Activated CD4-positive, alpha-beta memory T cell treated with anti-CD3 and anti-CD28 coated beads for 36 hours (primary cell): ENCODE measurements at regions not wholly inside any gene's neighbourhood (a gene's known extent, or its start where the extent isn't known, plus 50 kb on each side); places are given as distances from the start of the nearest gene placed in this dataset.

ENCODE experiments used
- CTCF ChIA-PET: fragments of 350-600 bp; sonication (Branson Sonifier 250); formaldehyde crosslinking; loops from one replicate; lab custom pipeline; 2021; ENCODE audit warnings: antibody characterized with exemption, inconsistent platforms; lab: Charles Lee
- POLR2A ChIA-PET: fragments of 350-600 bp; sonication (Branson Sonifier 250); formaldehyde crosslinking; loops from one replicate; lab custom pipeline; 2021; ENCODE audit warnings: antibody characterized with exemption; lab: Charles Lee
- DNase-seq: peaks from one replicate; pipeline ENCODE4 v3.0.0-alpha.2; 2020
- H3K27ac Mint-ChIP-seq: one replicate; pipeline ENCODE4 v1.8.0; 2021; ENCODE audit warnings: mixed read lengths
- H3K27me3 Mint-ChIP-seq: one replicate; pipeline ENCODE4 v1.8.0; 2021; ENCODE audit warnings: mixed read lengths
- H3K36me3 Mint-ChIP-seq: one replicate; pipeline ENCODE4 v1.8.0; 2021; ENCODE audit warnings: mixed read lengths
- H3K4me1 Mint-ChIP-seq: one replicate; pipeline ENCODE4 v1.8.0; 2021; ENCODE audit warnings: low read depth, mixed read lengths
- H3K4me3 Mint-ChIP-seq: one replicate; pipeline ENCODE4 v1.8.0; 2021; ENCODE audit warnings: mild to moderate bottlenecking, mixed read lengths
- H3K9me3 Mint-ChIP-seq: one replicate; pipeline ENCODE4 v1.8.0; 2021; ENCODE audit warnings: mixed read lengths
- intact Hi-C: fragments of 100-400 bp; cut with micrococcal nuclease; formaldehyde crosslinking; loops from one replicate; pipeline ENCODE4 v1.15.1; 2023

DNA sequence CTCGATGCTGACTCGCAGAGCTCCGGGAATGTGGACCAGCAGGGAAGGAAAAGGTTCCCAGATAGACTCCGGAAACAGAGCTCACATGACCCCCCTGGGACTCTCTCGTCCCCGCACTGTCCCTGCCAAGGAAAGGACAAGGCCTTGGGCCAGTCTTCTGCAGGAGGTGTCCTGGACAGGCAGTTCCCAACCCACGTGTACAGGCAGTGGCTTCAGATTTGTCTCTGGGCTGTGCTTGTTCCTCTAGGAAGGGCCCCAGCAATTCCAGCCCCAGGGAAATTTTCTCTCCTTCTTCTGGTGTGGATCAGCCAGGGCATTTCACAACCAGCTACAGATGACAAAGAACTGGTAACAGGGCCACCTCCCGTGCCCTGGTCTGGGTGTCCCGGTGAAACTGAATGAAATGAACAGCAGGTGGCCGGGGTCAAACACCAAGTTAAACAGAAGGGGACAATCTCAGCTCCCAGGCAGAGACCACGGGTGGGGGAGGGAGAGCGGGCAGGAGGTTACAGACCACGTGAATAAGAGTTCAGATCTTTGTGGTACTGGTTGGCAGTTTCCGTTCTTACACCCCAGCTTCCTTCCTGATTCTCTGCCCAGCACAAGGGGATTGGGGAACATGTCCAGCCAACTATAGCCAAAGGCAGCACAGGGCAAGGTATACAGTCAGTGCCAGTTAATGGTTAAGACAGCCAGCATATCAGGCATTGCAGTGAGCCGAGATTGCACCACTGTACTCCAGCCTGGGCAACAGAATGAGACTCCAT, 52.2 kb upstream of the CAB39 start:
- H3K4me1 Mint-ChIP-seq, result peaks cover 94% of the 10 kb centered on the region
- ChIA-PET POLR2A (interaction anchor here (1.2 to 6.9 kb wide), 6 partner anchors 8 to 134 kb away, joined by 3 to 78 read pairs (median 13); partner anchors contain the start of gene CAB39), CTCF (interaction anchor here (0.8 to 5.0 kb wide), 6 partner anchors 8 to 137 kb away, joined by 4 to 29 read pairs (median 8); no protein-coding TSS in a partner anchor)
- peak; percentile 83 for DNase-seq
- H3K27me3 Mint-ChIP-seq, result no peaks in the 10 kb centered on the region
- peak overlapping the region; percentile 99 for H3K27ac Mint-ChIP-seq
- no peaks in the 10 kb centered on the region for H3K9me3 Mint-ChIP-seq
- peak overlapping the region; percentile 51 for H3K4me3 Mint-ChIP-seq
- intact Hi-C loops, result loop anchor here (1.0 to 5.0 kb wide), 5 partner anchors 54 to 313 kb away; no protein-coding TSS in a partner anchor
- peaks cover 17% of the 10 kb centered on the region for H3K36me3 Mint-ChIP-seq

DNA sequence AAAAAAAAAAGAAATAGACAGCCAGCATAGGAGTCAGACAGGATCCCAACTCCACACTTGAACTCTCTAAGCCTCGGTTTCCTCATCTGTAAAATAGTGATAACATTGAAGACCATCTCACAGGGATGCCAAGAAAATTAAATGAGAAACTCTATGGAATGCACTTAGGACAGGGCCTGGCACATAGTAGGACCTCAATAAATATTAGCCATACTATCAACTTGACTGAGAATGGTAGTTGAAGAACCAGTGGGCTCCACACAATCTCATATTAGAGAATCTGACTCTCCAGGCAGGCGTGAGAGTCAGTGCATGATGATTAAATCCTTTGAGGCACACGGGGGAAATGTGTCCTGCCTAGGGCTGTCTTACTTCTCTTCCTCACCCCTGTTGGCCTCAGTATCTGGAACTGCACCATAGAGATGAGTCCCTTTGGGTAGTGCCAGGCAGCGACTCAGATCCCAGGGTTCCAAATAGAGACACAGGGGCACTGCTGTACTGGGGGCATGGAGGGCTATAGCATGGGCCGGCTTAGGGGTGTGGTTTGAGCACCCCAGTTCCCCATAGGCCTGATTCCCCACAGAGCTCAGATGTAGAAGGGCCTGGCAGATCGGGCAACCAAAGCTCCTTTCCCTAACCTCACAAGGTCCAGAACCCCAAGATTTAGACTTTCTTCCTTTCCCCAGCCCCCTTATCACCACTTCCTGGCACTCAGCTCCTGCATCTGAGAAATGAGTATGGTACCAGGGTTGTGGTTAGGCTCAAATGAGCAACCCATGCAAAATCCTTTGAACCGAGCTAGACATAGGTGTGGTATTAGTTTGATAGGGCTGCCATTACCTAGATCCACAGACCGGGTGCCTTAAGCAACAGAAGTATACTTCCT, 51.3 kb upstream of the CAB39 start:
- intact Hi-C loops, result loop anchor here (1.0 to 5.0 kb wide), 5 partner anchors 53 to 314 kb away; no protein-coding TSS in a partner anchor

More for the DNA sequence above, 51.3 kb upstream of the CAB39 start:
- ChIA-PET CTCF (interaction anchor here (0.7 to 3.2 kb wide), 10 partner anchors 7 to 137 kb away, joined by 3 to 12 read pairs (median 4); partner anchors contain the start of gene CAB39), POLR2A (interaction anchor here (0.6 to 6.9 kb wide), 11 partner anchors 8 to 214 kb away, joined by 3 to 78 read pairs (median 4); partner anchors contain the start of gene CAB39)
- peak; percentile 83 for DNase-seq
- Mint-ChIP-seq H3K4me1 (peaks cover 94% of the 10 kb centered on the region), H3K36me3 (peaks cover 17% of the 10 kb centered on the region), H3K27me3 (no peaks in the 10 kb centered on the region), H3K4me3 (peak overlapping the region; percentile 51), H3K9me3 (no peaks in the 10 kb centered on the region), H3K27ac (peak overlapping the region; percentile 99)
